HL-60 (cell line): ENCODE measurements at regions not wholly inside any gene's neighbourhood (a gene's known extent, or its start where the extent isn't known, plus 50 kb on each side); places are given as distances from the start of the nearest gene placed in this dataset.

Experiments
- GABPA ChIP-seq: IDR thresholded peaks from 2 replicates; pipeline ENCODE4 v1.6.1; 2012; ENCODE audit warnings: low read depth
- POLR2AphosphoS5 ChIP-seq: IDR thresholded peaks from 2 replicates; pipeline ENCODE4 v1.6.1; 2012; ENCODE audit warnings: low read depth
- REST ChIP-seq: IDR thresholded peaks from 2 replicates; pipeline ENCODE4 v1.6.1; 2012; ENCODE audit warnings: low read depth; ENCODE audit not compliant: insufficient replicate concordance
- SPI1 ChIP-seq: IDR thresholded peaks from 2 replicates; pipeline ENCODE4 v1.6.1; 2012; ENCODE audit warnings: low read depth, mild to moderate bottlenecking, borderline replicate concordance
- TF ChIP-seq, protein P1 (sequence below): IDR thresholded peaks from one replicate; pipeline ENCODE4 v1.5.1; 2011; ENCODE audit warnings: low read length, control low read depth, inconsistent platforms; ENCODE audit not compliant: insufficient read depth

DNA sequence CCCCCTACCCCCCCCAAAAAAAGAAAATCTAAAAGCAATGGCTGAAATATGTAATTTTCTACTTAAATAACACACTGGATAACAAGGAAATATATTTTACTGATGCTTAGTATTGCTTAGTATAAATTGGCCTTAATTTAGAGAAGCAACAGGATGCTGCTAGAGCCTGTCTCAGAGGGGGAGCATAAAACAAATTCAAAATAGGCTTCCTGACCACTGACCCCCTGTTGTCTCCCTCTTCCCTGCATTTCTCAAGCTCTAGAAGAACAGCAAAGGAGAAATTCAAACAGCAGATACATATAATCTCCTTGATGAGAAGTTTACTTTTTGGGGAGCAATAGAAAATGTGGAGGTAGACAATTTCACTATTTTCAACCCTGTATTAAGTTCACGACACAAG is 631.1 kb upstream of the GJE1 start:
- TF ChIP-seq POLR2AphosphoS5 (no peak), GABPA (no peak), REST (no peak), SPI1 (no peak)
- TF ChIP-seq, protein P1, sequence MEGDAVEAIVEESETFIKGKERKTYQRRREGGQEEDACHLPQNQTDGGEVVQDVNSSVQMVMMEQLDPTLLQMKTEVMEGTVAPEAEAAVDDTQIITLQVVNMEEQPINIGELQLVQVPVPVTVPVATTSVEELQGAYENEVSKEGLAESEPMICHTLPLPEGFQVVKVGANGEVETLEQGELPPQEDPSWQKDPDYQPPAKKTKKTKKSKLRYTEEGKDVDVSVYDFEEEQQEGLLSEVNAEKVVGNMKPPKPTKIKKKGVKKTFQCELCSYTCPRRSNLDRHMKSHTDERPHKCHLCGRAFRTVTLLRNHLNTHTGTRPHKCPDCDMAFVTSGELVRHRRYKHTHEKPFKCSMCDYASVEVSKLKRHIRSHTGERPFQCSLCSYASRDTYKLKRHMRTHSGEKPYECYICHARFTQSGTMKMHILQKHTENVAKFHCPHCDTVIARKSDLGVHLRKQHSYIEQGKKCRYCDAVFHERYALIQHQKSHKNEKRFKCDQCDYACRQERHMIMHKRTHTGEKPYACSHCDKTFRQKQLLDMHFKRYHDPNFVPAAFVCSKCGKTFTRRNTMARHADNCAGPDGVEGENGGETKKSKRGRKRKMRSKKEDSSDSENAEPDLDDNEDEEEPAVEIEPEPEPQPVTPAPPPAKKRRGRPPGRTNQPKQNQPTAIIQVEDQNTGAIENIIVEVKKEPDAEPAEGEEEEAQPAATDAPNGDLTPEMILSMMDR = no peak
